Stimulated activated CD4-positive, alpha-beta T cell treated with anti-CD3 and anti-CD28 coated beads, Interleukin-15, amount 100 ng/mL, for 48 hours (primary cell): ENCODE measurements at regions not wholly inside any gene's neighbourhood (a gene's known extent, or its start where the extent isn't known, plus 50 kb on each side); places are given as distances from the start of the nearest gene placed in this dataset.

Experiments
- DNase-seq, 2 donors: peaks; one replicate each; pipeline ENCODE4 v3.0.0-alpha.2; 2020; ENCODE audit warnings: low read depth in 2 of 2

GRCh38 chr1:36675931-36676562 is 193.3 kb upstream of the CSF3R start:
- DNase-seq = no peak

GRCh38 chr1:36675106-36675505 is 192.4 kb upstream of the CSF3R start:
- DNase-seq = no peak

GRCh38 chr1:36673202-36673601 is 190.5 kb upstream of the CSF3R start:
- no peak for DNase-seq

GRCh38 chr1:36669262-36669661 is 186.5 kb upstream of the CSF3R start:
- no peak for DNase-seq

- DNase-seq = no peak
Measured at GRCh38 chr1:36667836-36668235, 185.1 kb upstream of the CSF3R start.

- DNase-seq = no peak
Measured at GRCh38 chr1:36667256-36667655, 184.5 kb upstream of the CSF3R start.

- DNase-seq = no peak
Measured at GRCh38 chr1:36665478-36666080, 182.9 kb upstream of the CSF3R start.

- DNase-seq = no peak
Measured at GRCh38 chr1:36664571-36665287, 182.0 kb upstream of the CSF3R start.

- DNase-seq = no peak
Measured at GRCh38 chr1:36663772-36664430, 181.2 kb upstream of the CSF3R start.

GRCh38 chr1:36658838-36659237 is 176.1 kb upstream of the CSF3R start:
- DNase-seq = no peak

GRCh38 chr1:36657826-36658225 is 175.1 kb upstream of the CSF3R start:
- no peak for DNase-seq

GRCh38 chr1:36656838-36657237 is 174.1 kb upstream of the CSF3R start:
- DNase-seq = no peak

- no peak for DNase-seq
Measured at GRCh38 chr1:36656271-36656670, 173.6 kb upstream of the CSF3R start.

- DNase-seq = no peak
Measured at GRCh38 chr1:36654586-36654985, 171.9 kb upstream of the CSF3R start.

- DNase-seq = no peak
Measured at GRCh38 chr1:36653850-36654249, 171.1 kb upstream of the CSF3R start.

- no peak for DNase-seq
Measured at GRCh38 chr1:36652586-36652985, 169.9 kb upstream of the CSF3R start.

GRCh38 chr1:36652011-36652410 is 169.3 kb upstream of the CSF3R start:
- DNase-seq = no peak

GRCh38 chr1:36651176-36651910 is 168.6 kb upstream of the CSF3R start:
- no peak for DNase-seq

GRCh38 chr1:36650200-36651065 is 167.7 kb upstream of the CSF3R start:
- DNase-seq = peak; percentile 33 to 59

GRCh38 chr1:36645867-36646266 is 163.2 kb upstream of the CSF3R start:
- DNase-seq = no peak

- no peak for DNase-seq
Measured at GRCh38 chr1:36644556-36644955, 161.8 kb upstream of the CSF3R start.
